Parathyroid adenoma (tissue), 2 donors: ENCODE measurements at regions not wholly inside any gene's neighbourhood (a gene's known extent, or its start where the extent isn't known, plus 50 kb on each side); places are given as distances from the start of the nearest gene placed in this dataset.

ENCODE experiments used
- H2AFZ ChIP-seq: fragments of 300-600 bp; sonication (generic); one replicate; pipeline ENCODE4 v1.7.0; 2017; ENCODE audit warnings: antibody characterized with exemption, mild to moderate bottlenecking
- H3K27ac ChIP-seq: fragments of 300-600 bp; sonication (generic); one replicate; pipeline ENCODE4 v1.7.0; 2017
- H3K27me3 ChIP-seq: fragments of 300-600 bp; sonication (generic); one replicate; pipeline ENCODE4 v1.7.0; 2017; ENCODE audit warnings: low read length; ENCODE audit not compliant: control insufficient read depth, insufficient read depth
- H3K36me3 ChIP-seq: fragments of 300-600 bp; sonication (generic); one replicate; pipeline ENCODE4 v1.7.0; 2017; ENCODE audit warnings: low read length; ENCODE audit not compliant: control insufficient read depth, insufficient read depth
- H3K4me1 ChIP-seq: fragments of 300-600 bp; sonication (generic); one replicate; pipeline ENCODE4 v1.7.0; 2017; ENCODE audit warnings: control low read depth
- H3K4me2 ChIP-seq: fragments of 300-600 bp; sonication (generic); one replicate; pipeline ENCODE4 v1.7.0; 2017; ENCODE audit warnings: low read length
- H3K4me3 ChIP-seq: fragments of 300-600 bp; sonication (generic); one replicate; pipeline ENCODE4 v1.7.0; 2017; ENCODE audit warnings: low read depth, low read length
- H3K79me2 ChIP-seq: fragments of 300-600 bp; sonication (generic); one replicate; pipeline ENCODE4 v1.7.0; 2017; ENCODE audit warnings: control low read depth
- H3K9ac ChIP-seq: fragments of 300-600 bp; sonication (generic); one replicate; pipeline ENCODE4 v1.7.0; 2017; ENCODE audit warnings: mild to moderate bottlenecking
- H3K9me3 ChIP-seq: fragments of 300-600 bp; sonication (generic); one replicate; pipeline ENCODE4 v1.7.0; 2017; ENCODE audit warnings: low read length; ENCODE audit not compliant: control insufficient read depth
- TF ChIP-seq, protein P1 (sequence below): fragments of 300-600 bp; sonication (generic); IDR thresholded peaks from one replicate; pipeline ENCODE4 v1.7.0; 2017; ENCODE audit warnings: antibody characterized with exemption, mild to moderate bottlenecking
- donor health status: primary hyperparathyroidism.

DNA sequence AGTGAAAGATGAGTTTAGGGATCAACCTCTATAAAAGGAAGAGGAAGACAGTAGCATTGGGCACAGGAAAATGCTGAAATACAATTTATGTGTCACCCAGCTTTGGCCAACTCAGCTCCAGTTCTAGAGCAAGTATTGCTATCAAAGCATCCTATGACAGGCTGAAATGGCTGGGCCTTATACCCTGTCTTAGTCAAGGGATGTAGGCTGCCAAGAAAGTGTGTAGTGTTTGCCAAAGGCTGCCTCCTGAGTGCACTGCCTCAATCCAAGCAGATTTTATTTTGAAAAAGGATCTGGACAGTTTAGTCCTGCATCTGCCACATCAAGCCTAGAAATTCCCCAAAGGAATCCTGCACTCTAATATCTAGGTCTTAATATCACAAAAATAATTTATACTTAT, 359.9 kb upstream of the ZC3H15 start:
- Histone ChIP-seq H3K27me3 (no peaks in the 10 kb centered on the region), H3K4me1 (peaks cover 3% of the 10 kb centered on the region), H2AFZ (no peak overlapping the region), H3K4me2 (no peak overlapping the region), H3K79me2 (no peaks in the 10 kb centered on the region), H3K4me3 (no peak overlapping the region), H3K36me3 (no peaks in the 10 kb centered on the region), H3K27ac (no peak overlapping the region), H3K9ac (no peak overlapping the region), H3K9me3 (no peaks in the 10 kb centered on the region)
- TF ChIP-seq, protein P1, sequence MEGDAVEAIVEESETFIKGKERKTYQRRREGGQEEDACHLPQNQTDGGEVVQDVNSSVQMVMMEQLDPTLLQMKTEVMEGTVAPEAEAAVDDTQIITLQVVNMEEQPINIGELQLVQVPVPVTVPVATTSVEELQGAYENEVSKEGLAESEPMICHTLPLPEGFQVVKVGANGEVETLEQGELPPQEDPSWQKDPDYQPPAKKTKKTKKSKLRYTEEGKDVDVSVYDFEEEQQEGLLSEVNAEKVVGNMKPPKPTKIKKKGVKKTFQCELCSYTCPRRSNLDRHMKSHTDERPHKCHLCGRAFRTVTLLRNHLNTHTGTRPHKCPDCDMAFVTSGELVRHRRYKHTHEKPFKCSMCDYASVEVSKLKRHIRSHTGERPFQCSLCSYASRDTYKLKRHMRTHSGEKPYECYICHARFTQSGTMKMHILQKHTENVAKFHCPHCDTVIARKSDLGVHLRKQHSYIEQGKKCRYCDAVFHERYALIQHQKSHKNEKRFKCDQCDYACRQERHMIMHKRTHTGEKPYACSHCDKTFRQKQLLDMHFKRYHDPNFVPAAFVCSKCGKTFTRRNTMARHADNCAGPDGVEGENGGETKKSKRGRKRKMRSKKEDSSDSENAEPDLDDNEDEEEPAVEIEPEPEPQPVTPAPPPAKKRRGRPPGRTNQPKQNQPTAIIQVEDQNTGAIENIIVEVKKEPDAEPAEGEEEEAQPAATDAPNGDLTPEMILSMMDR = no peak

DNA sequence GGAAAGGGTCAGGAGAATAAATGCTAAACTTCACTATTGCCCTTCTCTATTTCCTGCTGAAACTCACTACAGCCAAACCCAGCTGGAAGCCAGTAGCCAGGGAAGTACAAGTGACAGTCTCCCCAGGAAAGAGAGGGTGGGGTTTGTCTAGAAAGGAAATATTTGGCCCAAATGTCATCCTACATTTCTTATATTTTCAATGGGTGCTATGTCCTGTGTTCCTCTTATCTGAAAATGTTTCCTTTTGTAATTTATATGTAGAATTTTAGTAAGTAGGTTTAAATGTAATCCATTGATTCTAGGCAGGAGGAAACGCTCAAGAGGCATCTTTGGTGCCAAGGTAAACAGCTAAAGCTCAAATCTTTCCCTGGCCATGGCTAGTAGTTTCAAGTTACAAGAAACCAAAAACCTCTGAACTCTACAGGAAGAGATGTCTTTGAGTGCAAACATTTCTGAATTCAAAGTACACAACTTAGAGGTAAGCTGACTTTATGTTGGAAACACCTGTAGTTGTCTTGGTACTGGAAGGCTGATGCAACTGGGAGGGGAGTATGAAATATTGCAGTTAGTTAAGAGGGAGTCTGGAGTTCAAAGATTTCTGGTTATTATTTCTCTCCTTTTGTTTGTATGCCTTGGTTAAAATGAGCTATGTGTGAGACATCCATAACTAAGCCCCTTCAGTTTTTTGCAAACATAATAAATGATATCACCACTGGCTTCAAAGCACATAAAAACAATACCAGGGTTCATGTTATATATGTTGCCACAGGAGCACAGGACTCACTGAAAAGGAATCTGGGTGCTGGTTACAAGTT, 356.1 kb upstream of the ZC3H15 start:
- Histone ChIP-seq H3K9me3 (no peaks in the 10 kb centered on the region), H3K4me1 (peaks cover 3% of the 10 kb centered on the region), H2AFZ (no peak overlapping the region), H3K9ac (no peak overlapping the region), H3K36me3 (no peaks in the 10 kb centered on the region), H3K79me2 (no peaks in the 10 kb centered on the region), H3K27me3 (no peaks in the 10 kb centered on the region), H3K4me3 (no peak overlapping the region), H3K27ac (no peak overlapping the region), H3K4me2 (no peak overlapping the region)
- TF ChIP-seq, protein P1 = no peak

DNA sequence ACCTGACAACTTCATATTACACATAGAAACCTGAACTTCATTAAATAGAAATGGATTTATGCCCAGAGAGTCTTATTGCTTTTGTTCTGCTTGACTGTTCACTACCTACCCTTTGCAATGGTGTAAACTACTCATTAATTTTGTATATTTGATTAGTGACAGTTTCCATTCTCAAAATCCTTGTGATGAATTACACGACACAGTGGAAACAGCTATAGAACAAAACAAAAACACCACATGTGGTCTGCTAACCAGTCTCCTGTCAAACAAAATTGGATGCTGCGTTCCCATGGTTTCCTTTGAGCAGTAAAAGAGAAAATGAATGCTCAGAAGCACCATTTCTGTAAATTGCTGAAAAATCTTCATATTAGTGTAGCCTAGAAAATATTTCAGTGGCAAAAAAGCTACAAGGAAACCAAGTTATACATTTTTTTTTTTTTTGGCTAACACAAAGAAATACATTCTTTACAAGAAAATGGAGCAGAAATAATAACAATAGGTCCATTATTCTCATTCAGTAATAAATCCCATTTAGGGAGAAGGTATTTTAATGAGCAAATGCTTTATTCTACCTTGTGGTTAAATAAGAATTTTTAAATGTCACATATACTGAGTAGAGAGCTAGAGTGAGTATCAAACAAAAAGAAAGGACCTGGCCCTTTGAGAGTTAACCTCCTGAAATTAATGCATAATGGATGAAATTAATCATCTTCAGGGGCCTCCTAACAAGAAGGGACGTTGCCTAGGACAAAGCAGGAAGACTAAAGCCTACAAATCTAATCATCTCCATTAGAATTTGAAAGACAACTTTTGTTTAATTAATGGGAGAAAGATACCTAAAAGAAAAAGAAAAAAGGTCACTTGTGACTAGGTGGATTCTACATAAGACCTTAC, 355.1 kb upstream of the ZC3H15 start:
- no peaks in the 10 kb centered on the region for H3K79me2 ChIP-seq
- no peak overlapping the region for H2AFZ ChIP-seq
- no peak overlapping the region for H3K27ac ChIP-seq
- TF ChIP-seq, protein P1 = no peak
- no peaks in the 10 kb centered on the region for H3K9me3 ChIP-seq
- H3K27me3 ChIP-seq = no peaks in the 10 kb centered on the region
- H3K36me3 ChIP-seq = no peaks in the 10 kb centered on the region
- no peak overlapping the region for H3K4me2 ChIP-seq
- no peak overlapping the region for H3K4me3 ChIP-seq
- H3K4me1 ChIP-seq = peaks cover 3% of the 10 kb centered on the region
- no peak overlapping the region for H3K9ac ChIP-seq

DNA sequence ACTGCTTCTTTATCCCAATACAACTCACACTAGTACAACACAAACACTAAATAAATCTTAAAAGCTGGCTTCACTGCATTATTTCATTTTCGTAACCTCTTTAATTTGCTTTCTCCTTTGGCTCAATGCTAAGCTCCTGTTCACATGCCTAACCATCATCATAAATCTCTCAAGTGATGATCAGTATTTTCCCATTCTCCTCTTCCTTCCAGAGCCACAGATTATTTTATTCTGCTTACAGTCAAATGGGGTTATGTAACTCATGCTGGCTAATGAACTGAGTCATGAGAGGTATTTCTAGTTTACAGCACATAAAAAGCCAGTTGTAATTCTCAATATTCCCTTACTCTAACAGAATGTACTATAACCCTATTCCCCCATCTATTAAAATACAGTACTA, 350.4 kb upstream of the ZC3H15 start:
- no peak overlapping the region for H3K4me3 ChIP-seq
- H3K4me1 ChIP-seq = no peaks in the 10 kb centered on the region
- H3K9me3 ChIP-seq = no peaks in the 10 kb centered on the region
- H3K27ac ChIP-seq = no peak overlapping the region
- H3K9ac ChIP-seq = no peak overlapping the region
- H3K27me3 ChIP-seq = no peaks in the 10 kb centered on the region
- no peak overlapping the region for H3K4me2 ChIP-seq
- no peaks in the 10 kb centered on the region for H3K79me2 ChIP-seq
- no peak overlapping the region for H2AFZ ChIP-seq
- TF ChIP-seq, protein P1 = no peak
- no peaks in the 10 kb centered on the region for H3K36me3 ChIP-seq
